ENCODE measurements at regions not wholly inside any gene's neighbourhood (a gene's known extent, or its start where the extent isn't known, plus 50 kb on each side); places are given as distances from the start of the nearest gene placed in this dataset.
"Not testable (repeated sequence)": the region's sequence is repeated elsewhere in the genome, so short reads cannot be mapped to it uniquely, and the experiment has no call there.

GRCh38 chr5:148887123-148887881, 60.9 kb downstream of the ADRB2 start:
- peaks cover 0 to 8% (median 0%) of the 10 kb centered on the region in 3 experiments; a peak in 2 of 7 replicates for H3K36me3 Mint-ChIP-seq (ENCODE audit: insufficient read depth in 1 of 3, low read depth in 3 of 3)
- no peak overlapping the region for H2BK20ac ChIP-seq (ENCODE audit: low read depth, low read length, poor library complexity, severe bottlenecking)
- no peak for DNase-seq

GRCh38 chr5:148889936-148890335, 63.5 kb downstream of the ADRB2 start:
- not testable (repeated sequence) for H3K27me3 ChIP-seq (ENCODE audit: insufficient read depth, low read length); H3K27me3 Mint-ChIP-seq (ENCODE audit: low read depth); H3K79me1 ChIP-seq (ENCODE audit: insufficient read depth, low read depth, low read length, poor library complexity, severe bottlenecking); H4K5ac ChIP-seq (ENCODE audit: insufficient read length, low read depth, low read length); H4K91ac ChIP-seq (ENCODE audit: insufficient read length, low read depth, low read length); H4K8ac ChIP-seq (replicated peaks; ENCODE audit: insufficient read length, low read depth, low read length); H2BK20ac ChIP-seq (ENCODE audit: low read depth, low read length, poor library complexity, severe bottlenecking); H3K4me3 Mint-ChIP-seq; H3K79me2 ChIP-seq (ENCODE audit: insufficient read depth, low read length); H3K18ac ChIP-seq (ENCODE audit: insufficient read length, low read depth, low read length); H2BK15ac ChIP-seq (ENCODE audit: low read depth, low read length); H3K27ac ChIP-seq (ENCODE audit: insufficient read length, low read depth, low read length); H3K4ac ChIP-seq (ENCODE audit: low read depth, low read length); H3T11ph ChIP-seq (ENCODE audit: low read length); H2BK12ac ChIP-seq (ENCODE audit: insufficient read length, low read depth, low read length); DNase-seq; H3K23ac ChIP-seq (ENCODE audit: insufficient read length, low read depth, low read length); H2AK5ac ChIP-seq (ENCODE audit: insufficient read length, low read length); H3K27ac Mint-ChIP-seq; H2BK120ac ChIP-seq (ENCODE audit: low read depth, low read length, poor library complexity, severe bottlenecking); H3K9me3 ChIP-seq (ENCODE audit: control insufficient read depth, low read depth, low read length); H3K23me2 ChIP-seq (ENCODE audit: insufficient read length, low read depth, low read length, poor library complexity, severe bottlenecking); H3K4me2 ChIP-seq (ENCODE audit: insufficient read depth, insufficient read length, low read length); H3K4me1 ChIP-seq (ENCODE audit: insufficient read depth, low read length); H3K4me1 Mint-ChIP-seq; H3K56ac ChIP-seq (ENCODE audit: insufficient read length, low read depth, low read length); H3K14ac ChIP-seq (ENCODE audit: insufficient read depth, low read length); H4K20me1 ChIP-seq (ENCODE audit: control insufficient read depth, insufficient read depth, insufficient read length); H2BK5ac ChIP-seq (ENCODE audit: insufficient read length, low read length); H3K9ac ChIP-seq (ENCODE audit: extremely low read depth, insufficient read length, low read length); H2AFZ ChIP-seq (ENCODE audit: low read length)
- Mint-ChIP-seq H3K9me3 (peaks cover 15 to 28% of the 10 kb centered on the region in 2 experiments), H3K36me3 (ENCODE audit: insufficient read depth in 1 of 3, low read depth in 3 of 3) (peaks cover 0 to 13% (median 0%) of the 10 kb centered on the region in 3 experiments; a peak in 3 of 7 replicates)
- no CpG with 5 or more reads among the region's 5 CpGs for WGBS (ENCODE audit: extremely low coverage, insufficient read length, low lambda C conversion rate)

More at GRCh38 chr5:148887123-148887881, 60.9 kb downstream of the ADRB2 start:
- peaks cover 11 to 12% of the 10 kb centered on the region in 2 experiments; a peak in 4 of 5 replicates for H3K9me3 Mint-ChIP-seq
- H3K14ac ChIP-seq (ENCODE audit: insufficient read depth, low read length), result no peak overlapping the region
- no peak overlapping the region for H2BK120ac ChIP-seq (ENCODE audit: low read depth, low read length, poor library complexity, severe bottlenecking)
- H3K4me1 ChIP-seq (ENCODE audit: insufficient read depth, low read length), result no peaks in the 10 kb centered on the region
- no peak overlapping the region for H3K4me3 Mint-ChIP-seq
- H4K20me1 ChIP-seq (ENCODE audit: control insufficient read depth, insufficient read depth, insufficient read length), result no peaks in the 10 kb centered on the region
- H2AK5ac ChIP-seq (ENCODE audit: insufficient read length, low read length), result no peak overlapping the region
- H3K56ac ChIP-seq (ENCODE audit: insufficient read length, low read depth, low read length), result no peak overlapping the region
- H4K91ac ChIP-seq (ENCODE audit: insufficient read length, low read depth, low read length), result no peak overlapping the region
- no peak overlapping the region for H3K27ac ChIP-seq (ENCODE audit: insufficient read length, low read depth, low read length)
- H3K18ac ChIP-seq (ENCODE audit: insufficient read length, low read depth, low read length), result no peak overlapping the region
- no peak overlapping the region for H2BK5ac ChIP-seq (ENCODE audit: insufficient read length, low read length)
- no peak overlapping the region for H3T11ph ChIP-seq (ENCODE audit: low read length)
- H4K5ac ChIP-seq (ENCODE audit: insufficient read length, low read depth, low read length), result no peak overlapping the region
- H3K79me1 ChIP-seq (ENCODE audit: insufficient read depth, low read depth, low read length, poor library complexity, severe bottlenecking), result no peaks in the 10 kb centered on the region
- H2BK15ac ChIP-seq (ENCODE audit: low read depth, low read length), result no peak overlapping the region
- H3K27ac Mint-ChIP-seq, result no peak overlapping the region
- H2BK12ac ChIP-seq (ENCODE audit: insufficient read length, low read depth, low read length), result no peak overlapping the region
- H3K4ac ChIP-seq (ENCODE audit: low read depth, low read length), result no peak overlapping the region
- no peak overlapping the region for H2AFZ ChIP-seq (ENCODE audit: low read length)
- no peaks in the 10 kb centered on the region; the same call in 1 of the 2 replicates for H3K27me3 Mint-ChIP-seq (ENCODE audit: low read depth)
- no peaks in the 10 kb centered on the region for H3K23me2 ChIP-seq (ENCODE audit: insufficient read length, low read depth, low read length, poor library complexity, severe bottlenecking)
- H3K9ac ChIP-seq (ENCODE audit: extremely low read depth, insufficient read length, low read length), result no peak overlapping the region
- H4K8ac ChIP-seq (replicated peaks; ENCODE audit: insufficient read length, low read depth, low read length), result no peak overlapping the region
- no peak overlapping the region for H3K4me2 ChIP-seq (ENCODE audit: insufficient read depth, insufficient read length, low read length)
- TF ChIP-seq CTCF (conservative IDR thresholded peaks at IDR 0.05), result no peak
- no peaks in the 10 kb centered on the region for H3K27me3 ChIP-seq (ENCODE audit: insufficient read depth, low read length)
- no peak overlapping the region for H3K23ac ChIP-seq (ENCODE audit: insufficient read length, low read depth, low read length)
- no peaks in the 10 kb centered on the region for H3K79me2 ChIP-seq (ENCODE audit: insufficient read depth, low read length)
- peaks cover 0 to 7% of the 10 kb centered on the region in 2 experiments; a peak in 2 of 4 replicates for H3K4me1 Mint-ChIP-seq
- no peaks in the 10 kb centered on the region for H3K9me3 ChIP-seq (ENCODE audit: control insufficient read depth, low read depth, low read length)
